BLaER1 (cell line): ENCODE measurements at regions not wholly inside any gene's neighbourhood (a gene's known extent, or its start where the extent isn't known, plus 50 kb on each side); places are given as distances from the start of the nearest gene placed in this dataset.

Experiments
- H3K27ac ChIP-seq: shearing (Covaris generic); formaldehyde crosslinking; 2 replicates; pipeline ENCODE4 v1.8.1; 2022
- H3K27me3 ChIP-seq: shearing (Covaris generic); formaldehyde crosslinking; 2 replicates; pipeline ENCODE4 v1.8.1; 2022
- H3K36me3 ChIP-seq: shearing (Covaris generic); formaldehyde crosslinking; 2 replicates; pipeline ENCODE4 v1.8.1; 2022
- H3K4me1 ChIP-seq: shearing (Covaris generic); formaldehyde crosslinking; 2 replicates; pipeline ENCODE4 v1.8.1; 2022
- H3K4me2 ChIP-seq: shearing (Covaris generic); formaldehyde crosslinking; 2 replicates; pipeline ENCODE4 v1.8.1; 2022
- H3K4me3 ChIP-seq: shearing (Covaris generic); formaldehyde crosslinking; 2 replicates; pipeline ENCODE4 v1.8.1; 2022
- H3K9ac ChIP-seq: shearing (Covaris generic); formaldehyde crosslinking; 2 replicates; pipeline ENCODE4 v1.8.1; 2022
- H3K9me3 ChIP-seq: shearing (Covaris generic); formaldehyde crosslinking; 2 replicates; pipeline ENCODE4 v1.8.1; 2022
- H4K20me1 ChIP-seq: shearing (Covaris generic); formaldehyde crosslinking; 2 replicates; pipeline ENCODE4 v1.8.1; 2022
- Cebpa-rat ChIP-seq: shearing (Covaris generic); IDR thresholded peaks from 2 replicates; pipeline ENCODE4 v1.8.1; 2022

- Histone ChIP-seq H3K9ac (no peak overlapping the region), H3K9me3 (no peaks in the 10 kb centered on the region), H3K4me1 (no peaks in the 10 kb centered on the region), H4K20me1 (no peaks in the 10 kb centered on the region), H3K4me3 (no peak overlapping the region), H3K27ac (no peak overlapping the region), H3K4me2 (no peak overlapping the region), H3K36me3 (no peaks in the 10 kb centered on the region), H3K27me3 (no peaks in the 10 kb centered on the region)
- no peak for TF ChIP-seq Cebpa-rat
Observed at GRCh38 chr4:125070861-125071260, 243.9 kb upstream of the FAT4 start.

- Histone ChIP-seq H3K4me2 (no peak overlapping the region), H3K4me3 (no peak overlapping the region), H4K20me1 (no peaks in the 10 kb centered on the region), H3K36me3 (no peaks in the 10 kb centered on the region), H3K27ac (no peak overlapping the region), H3K9ac (no peak overlapping the region), H3K4me1 (no peaks in the 10 kb centered on the region), H3K9me3 (no peaks in the 10 kb centered on the region), H3K27me3 (no peaks in the 10 kb centered on the region)
- TF ChIP-seq Cebpa-rat: no peak
Observed at GRCh38 chr4:125062115-125063050, 252.4 kb upstream of the FAT4 start.

GRCh38 chr4:125060376-125060775, 254.4 kb upstream of the FAT4 start:
- no peak overlapping the region for H3K9ac ChIP-seq
- TF ChIP-seq Cebpa-rat: no peak

GRCh38 chr4:125049711-125050110, 265.0 kb upstream of the FAT4 start:
- H3K27ac ChIP-seq: no peak overlapping the region
- TF ChIP-seq Cebpa-rat: no peak
- no peak overlapping the region for H3K4me2 ChIP-seq
- H3K9me3 ChIP-seq: no peaks in the 10 kb centered on the region
- H3K4me3 ChIP-seq: no peak overlapping the region
- no peaks in the 10 kb centered on the region for H3K4me1 ChIP-seq
- no peak overlapping the region for H3K9ac ChIP-seq
- H3K36me3 ChIP-seq: no peaks in the 10 kb centered on the region
- H3K27me3 ChIP-seq: no peaks in the 10 kb centered on the region
- no peaks in the 10 kb centered on the region for H4K20me1 ChIP-seq

More at GRCh38 chr4:125060376-125060775, 254.4 kb upstream of the FAT4 start:
- Histone ChIP-seq H3K27me3 (no peaks in the 10 kb centered on the region), H3K4me3 (no peak overlapping the region), H4K20me1 (no peaks in the 10 kb centered on the region), H3K4me2 (no peak overlapping the region), H3K27ac (no peak overlapping the region), H3K36me3 (no peaks in the 10 kb centered on the region), H3K9me3 (no peaks in the 10 kb centered on the region), H3K4me1 (no peaks in the 10 kb centered on the region)

- Histone ChIP-seq H3K9ac (no peak overlapping the region), H4K20me1 (no peaks in the 10 kb centered on the region), H3K4me2 (no peak overlapping the region)
Observed at GRCh38 chr4:125045311-125045710, 269.4 kb upstream of the FAT4 start.

GRCh38 chr4:125044886-125045285, 269.9 kb upstream of the FAT4 start:
- H3K27ac ChIP-seq: no peak overlapping the region
- H3K36me3 ChIP-seq: no peaks in the 10 kb centered on the region
- no peak for TF ChIP-seq Cebpa-rat
- no peaks in the 10 kb centered on the region for H3K27me3 ChIP-seq
- H3K4me1 ChIP-seq: no peaks in the 10 kb centered on the region
- H3K4me3 ChIP-seq: no peak overlapping the region
- H4K20me1 ChIP-seq: no peaks in the 10 kb centered on the region
- H3K9ac ChIP-seq: no peak overlapping the region
- H3K4me2 ChIP-seq: no peak overlapping the region
- H3K9me3 ChIP-seq: no peaks in the 10 kb centered on the region

More at GRCh38 chr4:125045311-125045710, 269.4 kb upstream of the FAT4 start:
- H3K27ac ChIP-seq: no peak overlapping the region
- H3K4me1 ChIP-seq: no peaks in the 10 kb centered on the region
- H3K4me3 ChIP-seq: no peak overlapping the region
- no peaks in the 10 kb centered on the region for H3K9me3 ChIP-seq
- no peak for TF ChIP-seq Cebpa-rat
- no peaks in the 10 kb centered on the region for H3K36me3 ChIP-seq
- no peaks in the 10 kb centered on the region for H3K27me3 ChIP-seq

- no peaks in the 10 kb centered on the region for H3K9me3 ChIP-seq
- no peak for TF ChIP-seq Cebpa-rat
- no peaks in the 10 kb centered on the region for H3K4me1 ChIP-seq
- no peaks in the 10 kb centered on the region for H4K20me1 ChIP-seq
- no peak overlapping the region for H3K4me2 ChIP-seq
- no peak overlapping the region for H3K9ac ChIP-seq
- H3K27me3 ChIP-seq: no peaks in the 10 kb centered on the region
- no peak overlapping the region for H3K4me3 ChIP-seq
- H3K36me3 ChIP-seq: no peaks in the 10 kb centered on the region
- H3K27ac ChIP-seq: no peak overlapping the region
Observed at GRCh38 chr4:125043486-125043885, 271.3 kb upstream of the FAT4 start.

- no peaks in the 10 kb centered on the region for H3K27me3 ChIP-seq
- no peaks in the 10 kb centered on the region for H3K9me3 ChIP-seq
- H3K36me3 ChIP-seq: no peaks in the 10 kb centered on the region
- no peaks in the 10 kb centered on the region for H4K20me1 ChIP-seq
- H3K4me2 ChIP-seq: no peak overlapping the region
- H3K4me1 ChIP-seq: no peaks in the 10 kb centered on the region
- no peak for TF ChIP-seq Cebpa-rat
- no peak overlapping the region for H3K27ac ChIP-seq
- H3K9ac ChIP-seq: no peak overlapping the region
- H3K4me3 ChIP-seq: no peak overlapping the region
Observed at GRCh38 chr4:125042041-125042440, 272.7 kb upstream of the FAT4 start.

GRCh38 chr4:125041372-125041930, 273.3 kb upstream of the FAT4 start:
- Histone ChIP-seq H3K4me3 (no peak overlapping the region), H3K4me1 (no peaks in the 10 kb centered on the region), H3K9ac (no peak overlapping the region), H3K9me3 (no peaks in the 10 kb centered on the region), H3K4me2 (no peak overlapping the region), H3K36me3 (no peaks in the 10 kb centered on the region), H3K27ac (no peak overlapping the region), H4K20me1 (no peaks in the 10 kb centered on the region), H3K27me3 (no peaks in the 10 kb centered on the region)
- TF ChIP-seq Cebpa-rat: no peak

- no peak for TF ChIP-seq Cebpa-rat
- no peaks in the 10 kb centered on the region for H3K4me1 ChIP-seq
- no peaks in the 10 kb centered on the region for H3K36me3 ChIP-seq
- H3K27ac ChIP-seq: no peak overlapping the region
- H3K27me3 ChIP-seq: no peaks in the 10 kb centered on the region
- H3K4me2 ChIP-seq: no peak overlapping the region
- H4K20me1 ChIP-seq: no peaks in the 10 kb centered on the region
- H3K4me3 ChIP-seq: no peak overlapping the region
- H3K9ac ChIP-seq: no peak overlapping the region
- H3K9me3 ChIP-seq: no peaks in the 10 kb centered on the region
Observed at GRCh38 chr4:125039550-125039949, 275.2 kb upstream of the FAT4 start.
